HG03103 (cell line): ENCODE measurements at regions not wholly inside any gene's neighbourhood (a gene's known extent, or its start where the extent isn't known, plus 50 kb on each side); places are given as distances from the start of the nearest gene placed in this dataset.
"Not testable (repeated sequence)": the region's sequence is repeated elsewhere in the genome, so short reads cannot be mapped to it uniquely, and the experiment has no call there.

Source experiments
- ATAC-seq: cut with Tn5 transposase; IDR thresholded peaks from one replicate; pipeline ENCODE4 v1.9.1; 2021; ENCODE audit warnings: low read depth; ENCODE audit not compliant: unreplicated experiment

DNA sequence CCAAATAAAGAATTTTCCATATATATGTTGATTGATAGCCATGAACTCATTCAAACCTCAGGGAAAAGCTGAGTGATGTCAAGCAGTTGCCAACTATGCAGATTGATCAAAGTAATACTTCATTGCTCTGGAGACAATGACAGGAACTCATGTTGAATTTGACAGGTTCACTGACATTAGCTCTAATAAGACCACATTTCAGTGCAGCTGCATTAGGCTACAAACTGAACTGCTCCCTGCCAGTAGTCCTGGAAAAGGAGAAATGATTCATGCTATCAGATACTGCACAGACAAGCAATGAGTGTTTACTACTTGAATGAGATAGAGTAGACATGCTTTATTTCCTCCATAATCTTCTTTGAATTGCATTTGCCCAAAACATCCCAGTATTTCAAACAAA lies 948.4 kb downstream of the MRPL39 start:
- ATAC-seq = no peak

DNA sequence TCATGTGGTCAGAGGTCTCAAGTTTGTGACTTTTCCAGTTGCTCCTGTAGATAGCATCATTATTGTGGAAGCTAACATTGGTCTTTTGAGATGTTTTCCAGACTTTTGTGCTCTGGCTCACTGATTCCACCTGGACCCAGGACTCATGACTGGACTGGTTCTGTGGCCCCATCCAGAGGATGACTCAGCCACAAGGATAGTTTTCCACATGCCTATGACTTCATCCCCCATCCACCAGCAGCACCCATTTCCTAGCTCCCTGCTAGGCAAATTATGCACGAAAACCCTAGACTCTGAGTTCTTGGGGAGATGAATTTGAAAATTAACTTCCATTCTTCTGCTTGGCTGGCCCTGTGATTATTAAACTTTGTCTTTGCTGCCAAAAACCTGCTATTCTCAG lies 949.3 kb downstream of the MRPL39 start:
- no peak for ATAC-seq

DNA sequence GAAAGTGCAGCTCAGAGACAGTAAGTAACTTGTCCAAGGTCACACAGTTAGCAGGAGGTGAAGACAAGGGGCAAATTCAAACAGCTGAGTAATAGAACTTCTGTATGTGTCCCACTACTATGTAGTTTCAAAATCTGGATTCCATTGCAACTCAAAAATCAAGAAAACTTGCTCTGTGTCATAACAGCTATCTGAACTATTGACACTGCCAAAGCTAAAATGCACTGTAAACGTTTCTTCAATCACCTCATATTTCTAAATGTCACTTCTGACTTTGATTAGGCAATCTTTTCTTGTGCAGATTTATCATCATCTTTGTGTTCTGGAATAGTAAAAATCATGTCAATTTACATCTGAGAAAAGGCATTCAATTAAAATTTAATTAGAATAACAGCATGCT lies 957.6 kb downstream of the MRPL39 start:
- ATAC-seq = no peak

DNA sequence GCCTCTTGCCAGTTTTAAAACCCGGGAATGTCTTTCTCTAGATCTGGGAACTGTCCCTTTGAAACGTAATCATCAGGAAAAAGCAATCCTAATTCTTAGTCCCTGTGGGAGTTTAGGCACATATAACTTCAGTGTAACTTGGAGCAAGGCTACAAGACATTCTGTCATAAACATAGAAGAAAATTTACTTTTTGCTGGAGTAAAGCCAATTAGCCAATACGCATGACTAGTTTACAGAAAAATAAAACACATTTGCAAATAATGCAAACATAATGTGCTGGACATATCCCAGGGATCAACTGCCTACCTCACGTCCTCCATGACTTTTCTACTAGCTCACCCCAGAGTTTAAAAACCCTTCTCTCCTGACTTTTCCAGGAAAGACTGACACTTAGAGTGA lies 970.6 kb downstream of the MRPL39 start:
- no peak for ATAC-seq

DNA sequence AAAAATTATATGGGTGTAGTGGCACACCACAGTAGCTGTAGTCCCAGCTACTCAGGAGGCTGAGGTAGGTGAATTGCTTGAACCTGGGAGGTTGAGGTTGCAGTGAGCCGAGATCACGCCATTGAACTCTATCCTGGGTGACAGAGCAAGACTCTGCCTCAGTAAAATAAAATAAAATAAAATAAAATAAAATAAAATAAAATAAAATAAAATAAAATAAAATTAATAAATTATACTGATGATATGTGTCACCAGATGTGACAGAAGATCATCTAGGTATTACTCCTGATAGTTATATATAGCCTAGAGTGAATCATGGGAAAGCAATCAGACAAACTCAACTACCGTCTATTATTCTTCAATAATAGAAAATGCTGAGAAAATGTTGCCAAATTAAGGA lies 972.5 kb downstream of the MRPL39 start:
- no peak for ATAC-seq

DNA sequence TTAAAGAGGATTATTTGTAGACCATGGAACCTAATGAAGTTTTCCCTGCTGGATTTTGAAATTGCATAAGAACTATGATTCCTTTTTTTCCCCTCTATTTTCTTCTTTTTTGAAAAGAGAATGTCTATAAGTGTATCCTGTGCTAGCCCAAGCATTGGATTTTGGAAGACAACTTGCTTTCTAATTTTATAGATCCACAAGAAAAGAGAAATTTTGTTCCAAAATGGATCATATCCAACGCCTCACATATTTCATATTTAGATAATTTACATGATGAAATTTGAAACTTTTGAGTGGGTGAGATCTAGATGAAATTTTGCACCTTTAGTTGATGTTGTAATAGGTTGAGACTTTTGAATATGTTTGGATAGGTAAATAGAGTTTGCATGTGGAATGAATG lies 978.7 kb downstream of the MRPL39 start:
- ATAC-seq = no peak

DNA sequence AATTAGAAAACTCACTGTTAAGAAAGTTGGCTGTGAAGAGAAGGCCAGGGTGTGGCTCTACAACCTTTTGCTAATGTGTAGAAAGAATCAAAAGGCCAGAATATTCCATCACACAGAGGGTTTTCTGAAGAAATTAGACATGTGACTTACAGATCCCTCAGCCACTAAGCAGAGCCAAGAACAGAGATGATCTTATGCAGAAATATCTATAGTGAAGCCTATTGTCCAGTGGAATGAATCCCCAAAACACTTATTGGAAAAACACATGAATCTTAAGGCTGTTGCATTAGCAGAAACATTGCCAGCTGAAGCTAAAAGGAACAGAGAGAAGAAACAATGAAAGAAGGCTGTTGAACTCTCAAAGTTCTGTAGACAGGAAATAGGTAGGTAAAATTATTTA lies 979.2 kb downstream of the MRPL39 start:
- no peak for ATAC-seq

DNA sequence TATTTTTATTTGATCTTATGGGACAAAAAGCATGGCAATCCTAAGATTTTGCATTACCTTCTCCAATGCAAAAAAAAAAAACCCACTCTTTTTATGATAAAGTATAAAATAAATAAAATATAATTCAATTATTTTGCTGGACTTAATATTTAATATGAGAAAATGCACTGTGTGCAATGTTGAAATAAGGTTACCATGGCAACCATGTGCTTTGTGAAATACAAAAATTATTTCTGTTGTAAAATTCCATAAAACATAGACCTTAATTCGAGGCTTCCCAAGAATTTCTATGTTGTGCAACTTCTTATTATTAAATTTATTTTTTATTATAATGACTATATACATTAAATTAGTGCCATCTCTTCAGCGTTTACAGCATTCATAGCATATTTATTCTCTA lies 989.5 kb downstream of the MRPL39 start:
- ATAC-seq = no peak

DNA sequence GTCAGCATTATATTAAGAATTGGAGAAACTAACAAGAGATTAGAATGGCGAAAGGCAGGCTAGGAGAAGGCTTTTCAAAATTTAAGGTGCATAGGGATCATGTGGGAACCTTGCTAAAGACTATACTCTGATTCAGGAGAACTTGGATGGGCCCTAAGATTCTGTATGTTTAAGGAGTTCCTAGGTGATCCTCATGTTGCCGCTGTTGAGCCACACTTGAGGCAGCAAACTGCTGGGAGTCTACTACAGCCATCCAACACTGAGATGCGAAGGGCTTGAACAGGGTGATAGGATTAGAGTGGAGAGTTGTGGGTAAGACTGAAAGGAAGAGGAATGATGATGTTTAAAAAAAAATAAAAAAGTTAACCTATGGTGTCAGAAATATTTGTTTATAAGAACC lies 1013.2 kb downstream of the MRPL39 start:
- no peak for ATAC-seq

DNA sequence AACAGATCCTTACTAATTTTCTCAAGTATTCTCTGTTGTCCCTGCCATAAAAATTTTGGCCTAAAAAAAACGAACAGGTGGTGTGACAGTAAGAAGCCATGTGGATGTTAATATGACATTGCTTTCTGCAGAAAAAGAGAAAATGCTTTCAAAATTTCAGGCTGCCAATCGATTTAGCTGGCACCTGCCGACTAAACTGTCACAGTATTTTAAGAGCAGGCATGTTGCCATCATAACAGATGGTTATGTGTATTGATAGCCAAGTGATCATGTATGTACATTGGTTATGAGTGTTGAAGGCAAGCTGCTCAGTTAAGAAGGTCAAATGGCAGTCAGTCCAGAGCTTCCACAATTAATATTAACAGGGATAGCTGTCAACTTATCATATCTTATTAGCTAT lies 1017.0 kb downstream of the MRPL39 start:
- no peak for ATAC-seq

DNA sequence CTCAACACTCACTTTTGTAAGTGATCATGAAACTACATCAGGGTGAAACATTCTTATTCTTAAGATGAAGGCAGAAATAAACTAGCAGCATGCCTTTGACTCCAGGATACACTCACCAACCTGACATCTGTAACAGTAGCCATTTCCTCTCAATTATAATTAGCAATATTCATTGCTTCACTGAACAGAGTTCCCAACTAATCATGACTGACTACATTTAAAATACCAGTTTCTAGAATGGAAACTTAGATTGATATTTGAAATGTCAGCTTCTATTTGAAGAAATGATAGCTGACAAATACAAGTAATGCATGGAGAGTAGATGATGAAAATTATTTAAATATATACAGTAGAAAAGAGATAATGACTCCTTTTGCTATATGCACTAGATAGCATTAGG lies 1023.8 kb downstream of the MRPL39 start:
- ATAC-seq = no peak

DNA sequence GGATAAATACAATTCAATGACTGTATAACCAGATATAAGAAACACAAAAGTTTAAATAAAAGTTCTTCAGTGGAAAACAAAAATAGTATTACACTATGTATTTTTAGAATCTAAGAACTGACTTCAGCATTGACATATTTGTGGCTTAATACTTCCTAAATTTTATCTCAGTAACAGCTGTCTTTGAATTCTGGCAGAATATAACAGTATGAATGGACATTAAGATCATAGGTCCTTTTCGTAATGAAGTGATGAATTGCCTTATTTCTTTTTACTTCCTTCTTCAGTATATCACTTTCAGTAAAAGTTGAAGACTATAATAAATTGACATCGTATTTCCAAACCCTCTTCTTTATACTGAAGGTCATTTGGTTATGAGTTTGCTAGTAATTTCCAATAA lies 1030.0 kb downstream of the MRPL39 start:
- no peak for ATAC-seq

DNA sequence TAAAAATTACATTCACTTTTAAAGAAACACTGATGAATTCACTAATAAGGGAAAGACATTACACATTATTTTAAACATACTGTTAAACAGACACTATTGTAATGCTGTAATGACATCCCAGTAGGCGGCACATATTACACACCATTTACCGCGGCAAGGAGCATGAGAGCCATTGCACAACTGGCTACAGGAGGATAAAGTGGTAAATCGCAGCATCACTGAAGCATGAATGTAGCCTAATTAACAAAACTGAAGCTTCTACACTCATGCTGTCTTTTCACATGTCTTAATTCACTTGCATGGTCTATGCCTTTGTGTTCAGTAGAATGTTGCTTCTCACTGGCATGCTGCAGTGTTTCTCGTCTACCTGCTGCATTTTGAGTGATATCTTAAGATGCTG lies 1046.0 kb downstream of the MRPL39 start:
- ATAC-seq = no peak

DNA sequence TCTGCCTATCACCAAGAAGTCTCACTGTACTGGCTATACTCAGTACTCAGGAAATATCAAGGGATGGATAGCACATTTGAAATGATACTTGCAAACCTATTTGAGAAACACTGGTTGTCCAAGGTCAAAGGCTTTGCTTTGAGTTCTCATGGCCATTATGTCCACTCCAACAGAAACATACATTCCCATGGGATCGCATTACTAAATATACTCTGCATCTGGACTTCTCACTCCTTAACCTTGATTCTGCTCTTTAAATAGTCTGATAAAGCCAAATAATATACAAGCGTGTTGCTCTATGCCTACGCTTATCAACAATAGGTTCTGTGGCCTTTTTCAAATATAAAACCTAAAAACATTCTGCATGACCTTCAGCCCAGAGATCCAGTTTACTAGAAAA lies 1054.8 kb downstream of the MRPL39 start:
- ATAC-seq = no peak

DNA sequence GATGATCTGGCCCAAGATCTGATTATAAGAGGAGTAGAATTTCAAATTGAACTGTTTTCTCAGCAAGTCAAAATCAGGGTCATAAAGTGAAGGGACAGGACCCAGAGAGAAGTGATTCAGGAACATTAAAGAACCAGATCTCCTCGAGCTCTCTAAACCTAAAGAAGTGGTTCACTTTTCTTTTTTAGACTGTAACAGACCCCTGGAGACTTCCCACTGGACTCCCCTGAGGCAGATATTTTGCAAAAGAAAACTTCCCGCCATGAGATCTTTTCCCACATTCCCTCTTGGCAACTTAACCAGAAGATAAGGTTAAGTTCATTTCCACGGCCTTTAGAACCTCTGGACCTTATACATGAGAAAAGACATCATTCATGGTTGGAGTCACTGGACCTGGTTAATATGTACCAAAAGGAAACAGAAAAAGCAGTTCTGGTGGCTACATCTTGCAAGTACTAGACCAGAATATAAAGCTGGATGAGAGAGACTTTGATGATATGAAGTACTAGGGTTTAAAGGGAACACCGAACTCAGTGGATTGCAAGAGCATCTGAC lies 1061.4 kb downstream of the MRPL39 start:
- no peak for ATAC-seq

DNA sequence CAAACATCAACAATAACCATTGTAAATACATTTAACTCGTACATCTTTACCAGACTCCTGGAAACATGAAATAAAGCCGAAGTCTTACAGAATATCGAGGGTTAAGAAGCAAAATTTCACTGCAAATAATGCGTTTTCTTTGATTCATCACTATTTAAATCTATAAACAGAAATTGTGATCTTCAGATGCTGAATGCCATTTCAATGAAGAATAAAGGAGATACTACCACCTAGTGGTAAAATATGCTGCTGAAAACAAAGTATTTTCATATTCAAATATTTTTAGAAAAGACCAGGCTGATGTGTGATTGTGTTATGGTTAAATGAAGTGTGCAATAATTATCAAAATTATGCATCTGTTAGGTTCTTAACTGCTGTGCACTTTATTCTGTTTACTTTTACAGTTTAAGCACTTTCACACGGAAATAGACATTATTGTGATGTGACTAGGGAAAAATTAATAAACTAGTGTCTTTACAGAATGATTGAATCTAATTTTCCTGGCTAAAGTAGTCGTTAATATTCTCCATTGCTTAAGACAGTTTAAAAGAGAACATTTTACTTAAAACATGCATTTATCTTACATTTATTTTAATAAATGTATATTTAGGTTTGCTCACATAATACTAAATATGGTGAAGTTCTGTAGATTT lies 1093.1 kb downstream of the MRPL39 start:
- ATAC-seq = no peak

DNA sequence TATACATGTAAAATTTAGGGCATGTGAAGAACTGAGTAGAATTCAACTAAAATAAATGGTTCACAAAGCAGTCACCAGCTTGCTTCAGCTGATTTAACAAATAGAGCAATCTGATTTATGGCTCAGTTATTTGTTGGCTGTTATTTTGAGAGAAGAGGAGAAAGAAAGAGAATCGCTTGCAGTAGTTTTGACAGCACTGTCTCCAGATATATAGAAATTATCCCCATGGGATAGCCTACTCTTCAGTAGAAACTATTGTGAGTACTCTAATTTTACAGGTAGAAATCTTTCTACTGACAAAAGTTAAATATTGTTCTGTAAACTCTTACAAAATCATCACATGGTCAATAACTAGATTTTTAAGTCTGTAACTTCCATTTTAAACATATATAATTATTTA lies 1098.2 kb downstream of the MRPL39 start:
- ATAC-seq = no peak

DNA sequence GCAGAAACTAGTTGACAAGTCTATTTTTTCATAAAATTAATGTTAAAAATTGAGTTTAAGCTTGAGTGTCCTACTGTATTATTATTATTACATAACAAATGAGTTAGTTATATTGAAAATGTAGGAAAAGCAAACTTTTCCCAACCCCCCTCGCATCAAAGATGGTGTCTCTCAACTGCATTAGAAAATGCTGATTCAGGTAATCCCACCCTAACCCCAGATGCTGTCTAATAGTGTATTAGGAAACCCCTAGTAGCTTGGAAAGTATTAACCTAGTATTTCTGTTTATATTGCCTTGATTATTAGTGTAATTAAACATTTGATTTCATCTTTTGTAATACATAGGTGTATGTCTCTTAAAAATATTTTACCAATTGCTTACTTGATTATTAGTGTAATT lies 1120.3 kb downstream of the MRPL39 start:
- ATAC-seq = no peak

DNA sequence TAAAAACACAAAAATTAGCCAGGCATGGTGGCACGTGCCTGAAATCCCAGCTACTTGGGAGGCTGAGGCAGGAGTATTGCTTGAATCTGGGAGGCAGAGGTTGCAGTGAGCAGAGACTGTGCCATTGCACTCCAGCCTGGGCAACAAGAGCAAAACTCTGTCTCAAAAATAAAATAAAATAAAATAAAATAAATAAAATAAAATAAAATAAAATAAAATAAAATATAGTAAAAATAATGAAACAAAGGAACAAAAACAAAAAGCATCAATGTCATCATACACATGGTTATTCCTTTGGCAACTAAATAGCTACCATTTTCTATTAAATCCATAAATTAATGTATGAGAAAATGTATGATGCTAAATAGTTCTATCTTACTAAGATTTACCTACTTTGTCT lies 1123.9 kb downstream of the MRPL39 start:
- ATAC-seq = not testable (repeated sequence)

DNA sequence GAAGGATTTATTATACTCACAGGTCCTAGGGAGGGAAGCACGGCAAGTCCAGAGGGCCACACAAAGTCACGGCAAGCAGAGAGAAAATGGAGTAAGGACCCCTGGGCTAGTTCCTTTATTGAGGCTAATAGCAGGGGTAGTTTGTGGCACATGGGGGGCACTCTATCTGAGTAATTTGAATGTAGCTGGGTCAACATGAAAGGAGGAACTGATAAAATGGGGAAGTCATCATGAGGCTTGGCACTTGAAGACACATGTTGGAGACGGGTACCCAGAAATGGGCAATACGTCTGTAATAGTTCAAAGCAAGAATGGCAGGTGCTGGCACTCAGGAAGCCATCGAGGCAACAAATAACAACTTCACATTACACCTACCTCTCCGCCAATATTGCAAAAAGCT lies 1136.4 kb downstream of the MRPL39 start:
- no peak for ATAC-seq

DNA sequence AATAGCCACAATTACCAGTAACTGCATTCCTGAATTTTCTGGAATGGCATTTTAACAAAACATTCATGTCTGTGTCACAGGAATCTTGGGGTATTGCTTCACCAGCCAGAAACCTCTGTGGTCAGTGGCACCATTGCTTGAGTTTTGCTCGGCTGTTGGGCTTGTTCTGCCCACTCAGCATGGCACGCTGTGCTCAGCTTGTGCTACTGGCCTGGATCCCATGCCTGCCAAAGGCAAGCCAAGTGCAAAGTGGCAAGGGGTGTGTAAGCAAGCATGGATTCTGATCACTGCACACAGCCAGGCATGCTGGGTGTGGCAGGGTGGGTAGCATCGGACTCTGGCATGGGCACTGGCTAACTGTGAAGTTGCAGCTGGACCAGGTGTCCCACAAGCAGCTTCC lies 1150.9 kb downstream of the MRPL39 start:
- ATAC-seq = no peak

DNA sequence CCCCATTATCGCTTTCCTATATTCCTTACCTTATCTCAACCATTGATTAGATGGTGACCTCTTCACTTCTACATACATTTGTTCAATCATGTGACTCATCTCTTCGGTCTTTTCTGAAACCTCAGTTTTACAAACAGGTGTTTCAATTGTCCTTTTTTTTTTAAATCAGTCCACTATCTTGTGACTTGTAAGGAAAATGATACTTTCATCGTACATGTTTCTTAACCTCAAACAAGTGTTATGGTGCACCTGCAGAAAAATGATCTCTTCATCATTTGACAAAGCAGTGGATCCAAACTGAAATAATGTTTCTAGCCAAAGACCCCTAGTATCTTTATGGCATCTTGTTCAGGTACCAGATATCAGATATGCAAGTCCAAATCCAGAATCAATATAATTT lies 1157.2 kb downstream of the MRPL39 start:
- ATAC-seq = no peak

DNA sequence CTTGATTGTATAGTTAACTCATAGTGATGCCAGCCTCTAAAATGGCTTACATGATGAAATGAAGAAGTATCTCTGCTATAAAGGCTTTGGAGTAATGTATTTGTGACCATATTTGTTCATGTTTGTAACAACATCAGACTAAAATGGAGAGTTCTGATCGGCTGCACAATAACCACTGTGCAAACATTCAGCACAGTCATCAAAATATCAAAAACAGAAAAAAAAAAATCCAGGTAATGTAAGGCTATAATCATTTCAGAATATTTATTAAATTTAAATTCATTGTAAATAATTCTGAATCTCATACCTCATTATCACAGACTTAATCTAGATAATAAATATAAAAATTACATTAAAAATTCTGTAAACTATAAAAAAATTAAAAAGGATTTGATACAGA lies 1161.8 kb downstream of the MRPL39 start:
- ATAC-seq = no peak
